DMS114 treated with DMSO at 0.1 percent for 48 hours (cell line): ENCODE measurements at regions not wholly inside any gene's neighbourhood (a gene's known extent, or its start where the extent isn't known, plus 50 kb on each side); places are given as distances from the start of the nearest gene placed in this dataset.
"Not testable (repeated sequence)": the region's sequence is repeated elsewhere in the genome, so short reads cannot be mapped to it uniquely, and the experiment has no call there.

Experiments
- DNase-seq: peaks from one replicate; lab custom pipeline; 2025; ENCODE audit not compliant: unreplicated experiment; lab: John Stamatoyannopoulos, UW

DNA sequence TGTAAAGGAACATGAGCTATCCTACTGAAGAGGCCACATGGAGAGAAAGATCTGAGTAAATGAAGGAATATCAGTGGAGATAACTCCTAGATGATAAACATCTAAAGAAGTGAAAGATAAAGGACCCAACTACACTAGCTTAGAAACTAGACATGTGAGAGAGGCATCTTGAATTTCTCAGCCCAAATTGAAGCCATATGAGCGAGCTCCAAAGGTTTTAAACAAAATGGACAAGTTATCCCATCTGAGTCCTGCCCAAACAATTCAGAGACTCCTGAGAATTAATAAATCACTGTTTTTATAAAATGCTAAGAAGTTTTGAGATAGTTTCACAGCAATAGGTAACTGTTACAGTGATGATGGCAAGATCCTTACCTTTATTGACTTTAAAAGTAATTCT is 438.9 kb downstream of the NAV3 start:
- DNase-seq = no peak

DNA sequence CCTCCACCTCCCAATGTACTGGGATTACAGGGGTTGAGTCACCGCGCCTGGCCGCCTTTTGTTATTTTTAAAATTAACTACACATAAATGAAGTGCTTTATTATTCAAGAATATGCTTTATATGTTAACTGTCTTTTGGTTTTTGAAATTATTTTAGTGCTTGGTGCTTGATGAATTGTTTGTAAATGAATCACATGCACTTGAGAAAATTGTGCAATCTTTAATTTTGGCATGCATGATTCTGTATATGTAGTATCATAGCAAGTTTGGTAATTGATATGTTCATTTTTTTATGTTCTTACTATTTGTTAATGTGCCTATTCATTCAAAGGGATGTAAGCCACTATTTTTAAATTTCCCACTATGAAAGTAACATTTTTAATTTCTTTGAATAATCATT is 440.9 kb downstream of the NAV3 start:
- no peak for DNase-seq

DNA sequence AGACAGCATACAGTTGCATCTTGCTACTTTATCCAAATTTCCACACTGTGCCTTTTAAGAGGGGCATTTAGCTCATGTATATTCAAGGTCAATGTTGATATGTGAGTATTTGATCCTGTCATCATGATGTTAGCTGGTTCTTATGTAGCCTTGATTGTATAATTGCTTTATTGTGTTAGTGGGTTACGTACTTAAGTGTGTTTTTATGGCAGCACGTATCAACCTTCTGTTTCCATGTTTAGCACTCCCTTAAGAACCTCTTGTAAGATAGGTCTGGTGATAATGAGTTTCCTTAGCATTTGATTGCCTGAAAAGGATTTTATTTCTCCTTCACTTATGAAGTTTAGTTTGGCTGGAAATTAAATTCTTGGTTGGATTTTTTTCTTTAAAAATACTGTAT is 445.2 kb downstream of the NAV3 start:
- DNase-seq = no peak

DNA sequence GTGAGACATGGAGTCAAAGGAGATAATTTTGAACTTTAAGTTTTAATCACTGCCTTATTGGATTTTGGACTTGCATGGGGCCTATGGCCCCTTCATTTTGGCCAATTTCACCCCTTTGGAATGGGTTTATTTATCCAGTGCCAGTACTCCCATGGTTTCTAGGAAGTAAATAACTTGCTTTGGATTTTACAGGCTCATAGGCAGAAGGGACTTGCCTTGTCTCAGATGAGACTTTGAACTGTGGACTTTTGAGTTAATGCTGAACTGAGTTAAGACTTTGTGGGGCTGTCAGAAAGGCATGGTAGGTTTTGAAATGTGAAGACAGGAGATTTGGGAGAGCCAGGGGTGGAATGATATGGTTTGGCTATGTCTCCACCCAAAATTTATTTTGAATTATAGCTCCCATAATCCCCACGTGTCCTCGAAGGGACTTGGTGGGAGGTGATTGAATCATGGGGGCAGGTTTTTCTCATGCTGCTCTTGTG is 448.1 kb downstream of the NAV3 start:
- DNase-seq = no peak

DNA sequence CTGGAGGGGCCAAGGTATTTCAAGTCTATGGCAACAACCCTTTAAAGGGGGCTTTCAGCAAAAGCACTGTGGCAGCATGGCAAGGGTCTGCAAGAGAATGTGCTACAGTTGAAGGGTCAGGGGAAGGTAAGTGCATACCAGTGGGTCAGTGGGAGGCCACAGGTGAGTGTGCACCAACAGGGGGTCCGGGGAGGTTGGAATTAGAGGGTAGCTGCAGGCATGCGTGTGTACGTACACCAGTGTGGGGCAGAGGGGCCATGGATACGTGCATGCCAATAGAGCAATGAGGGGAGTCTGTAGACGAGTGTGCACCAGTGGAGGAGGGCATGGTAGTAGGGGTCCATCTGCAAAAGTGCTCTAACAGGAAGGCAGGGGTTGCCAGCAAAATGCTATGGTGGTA is 448.9 kb downstream of the NAV3 start:
- no peak for DNase-seq

DNA sequence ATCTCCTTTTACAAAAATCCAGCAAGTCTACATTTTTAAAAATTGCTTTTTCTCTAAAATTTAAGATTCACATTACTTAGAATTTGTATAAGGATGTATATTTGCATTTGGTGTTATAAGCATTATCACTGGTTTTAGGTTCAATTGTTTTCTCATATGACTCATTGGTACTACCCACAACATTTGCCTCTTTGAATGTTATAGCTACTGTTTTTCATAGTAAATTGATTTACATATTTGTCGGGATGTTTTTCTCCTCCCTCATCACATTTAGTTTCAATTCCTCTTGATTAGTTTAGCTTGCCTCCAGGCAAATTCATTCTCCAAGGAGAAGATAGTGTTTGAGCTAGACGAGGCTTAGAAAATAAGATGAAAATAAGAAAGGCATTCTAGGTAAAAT is 450.4 kb downstream of the NAV3 start:
- DNase-seq = not testable (repeated sequence)

DNA sequence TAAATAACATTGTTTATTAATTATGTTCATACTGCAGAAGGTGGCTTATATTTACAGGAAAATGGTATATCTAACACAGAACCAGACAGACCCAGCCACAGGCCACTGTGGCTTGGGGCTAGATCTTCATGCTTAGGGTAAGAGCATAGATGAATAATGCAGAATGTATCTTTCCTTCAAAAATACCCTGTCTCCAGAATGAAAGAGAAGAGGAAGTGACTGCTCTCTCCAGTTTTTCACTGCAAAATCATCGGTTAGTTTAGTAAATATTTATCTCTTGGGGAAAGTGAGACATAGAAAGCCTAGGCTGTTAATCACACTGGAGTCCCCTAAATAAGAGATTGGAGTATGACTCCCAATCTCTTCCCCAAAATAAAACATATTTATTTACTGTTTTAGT is 453.7 kb downstream of the NAV3 start:
- no peak for DNase-seq

DNA sequence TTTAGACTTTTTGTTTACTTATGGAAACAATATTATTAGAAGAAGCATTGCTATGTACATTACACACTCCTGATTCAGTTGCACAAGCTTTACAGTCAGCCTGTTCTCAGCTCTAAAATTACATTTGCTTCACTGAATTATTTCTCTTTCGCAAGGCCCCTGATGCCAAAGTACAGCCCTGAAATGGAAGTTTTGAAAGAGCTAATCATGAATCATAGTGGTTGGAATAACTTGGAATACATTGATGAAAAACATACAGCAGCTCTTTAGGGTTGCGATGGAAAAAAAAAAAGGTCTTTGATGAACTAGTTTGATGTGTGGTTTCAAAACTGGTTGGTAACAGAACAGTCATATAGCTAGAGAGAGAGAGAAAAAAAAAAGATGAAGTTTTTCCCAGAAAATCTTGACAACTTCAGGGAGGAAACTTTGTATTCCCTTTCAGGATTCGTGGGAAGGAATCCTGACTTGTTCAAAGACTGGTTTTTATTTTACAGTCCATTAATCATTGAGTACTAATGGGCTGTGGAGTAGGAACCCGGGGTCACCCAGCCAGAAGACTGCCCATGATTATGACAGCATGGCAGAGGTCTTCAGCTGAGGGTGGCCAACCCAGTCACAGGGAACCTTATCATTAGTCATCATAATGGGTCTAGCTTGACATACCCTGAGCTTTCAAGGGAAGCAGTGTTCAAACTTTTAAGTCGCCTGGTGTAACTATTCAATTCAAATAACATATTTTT is 460.1 kb downstream of the NAV3 start:
- no peak for DNase-seq

DNA sequence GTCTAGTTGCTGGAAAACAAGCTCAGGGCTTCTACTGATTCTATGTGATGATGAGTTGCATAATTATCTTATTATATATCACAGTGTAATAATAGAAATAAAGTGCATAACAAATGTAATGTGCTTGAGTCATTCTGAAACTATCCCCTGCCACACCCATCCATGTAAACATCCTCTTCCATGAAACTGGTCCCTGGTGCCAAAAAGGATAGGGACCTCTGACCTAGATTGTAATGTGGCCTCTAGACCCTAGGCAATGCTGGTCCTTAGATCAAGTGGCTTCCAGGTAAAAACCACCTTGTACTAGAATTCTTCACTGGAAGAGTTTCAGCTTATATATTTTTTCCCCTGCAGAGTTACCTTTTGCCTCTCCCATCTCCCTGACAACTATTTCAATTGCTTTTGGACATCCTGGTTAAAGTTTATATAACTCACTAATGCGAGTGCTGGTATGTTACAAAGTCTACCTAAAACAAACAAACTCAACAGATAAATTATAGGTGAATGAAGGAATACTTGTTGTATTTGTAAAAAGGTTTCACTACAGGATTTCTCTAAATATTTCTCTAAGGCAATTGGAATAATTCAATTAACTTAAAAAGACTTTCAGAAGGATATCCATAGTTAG is 462.5 kb downstream of the NAV3 start:
- DNase-seq = no peak

DNA sequence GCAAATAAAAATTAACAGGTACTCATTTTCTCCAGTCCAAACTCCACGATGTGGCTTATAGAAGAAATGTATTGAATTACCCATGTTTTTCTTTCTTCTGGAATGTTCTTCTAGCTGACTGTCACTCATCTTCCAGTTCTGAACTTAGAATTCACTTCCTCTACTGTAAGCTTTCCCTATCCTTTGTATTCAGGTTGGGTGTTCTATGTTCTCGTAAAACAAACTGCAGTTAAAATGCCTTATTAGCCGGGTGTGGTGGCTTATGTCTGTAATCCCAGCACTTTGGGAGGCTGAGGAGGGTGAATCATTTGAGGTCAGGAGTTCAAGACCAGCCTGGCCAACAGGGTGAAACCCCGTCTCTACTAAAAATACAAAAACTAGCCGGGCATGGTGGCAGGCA is 470.6 kb downstream of the NAV3 start:
- not testable (repeated sequence) for DNase-seq

DNA sequence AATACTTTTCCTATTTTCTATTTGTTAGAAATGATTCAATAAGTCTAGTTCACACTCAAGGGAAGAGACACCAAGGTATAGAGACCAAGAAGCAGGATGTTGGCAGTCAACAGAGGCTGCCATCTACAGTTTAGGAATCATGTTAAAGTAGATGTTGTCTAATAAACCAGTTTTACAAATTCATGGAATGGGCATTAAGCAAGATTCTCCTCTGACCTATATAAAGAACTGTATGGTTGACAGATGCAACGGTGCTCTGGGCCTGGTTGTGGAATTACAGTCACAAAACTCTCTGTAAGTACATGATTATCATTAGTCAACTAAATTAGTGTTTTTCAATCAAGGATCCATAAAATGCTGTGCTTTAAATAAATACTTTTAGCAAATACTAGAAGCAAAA is 475.1 kb downstream of the NAV3 start:
- DNase-seq = no peak

DNA sequence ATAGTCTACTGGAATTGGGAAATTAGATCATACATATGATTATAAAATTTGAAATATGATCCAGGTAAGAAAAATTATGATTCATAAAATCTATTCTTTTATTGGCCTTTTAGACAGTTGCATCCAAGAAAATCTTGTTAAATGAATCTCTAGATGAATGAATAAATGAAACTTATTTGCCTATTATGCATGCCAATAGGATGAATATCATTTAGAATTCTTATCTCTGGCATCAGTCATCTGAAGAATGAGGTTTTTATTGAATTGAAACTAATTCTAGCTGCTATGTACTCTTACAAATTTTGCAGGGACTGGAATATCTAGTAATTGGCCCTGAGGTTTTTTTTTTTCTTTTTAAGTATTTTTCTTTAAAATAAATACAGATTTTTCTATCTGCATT is 475.5 kb downstream of the NAV3 start:
- DNase-seq = no peak

DNA sequence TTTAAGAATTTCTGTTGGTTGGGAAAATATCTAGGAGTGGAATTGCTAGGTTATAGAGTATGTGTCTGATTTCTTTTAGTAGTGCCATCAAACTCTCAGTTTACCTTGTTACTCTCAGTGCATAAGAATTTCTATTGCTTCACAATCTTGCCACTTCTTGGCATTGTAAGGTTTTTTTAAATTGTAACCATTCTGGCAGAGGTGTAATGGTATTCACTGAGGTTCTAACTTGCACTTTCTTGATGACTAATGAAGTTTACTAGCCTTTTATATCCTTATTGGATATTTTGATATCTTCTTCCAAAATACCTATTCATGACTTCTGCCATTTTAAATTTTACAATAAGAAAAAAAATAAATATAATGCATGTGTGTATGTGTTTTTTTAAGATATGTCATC is 478.0 kb downstream of the NAV3 start:
- no peak for DNase-seq

DNA sequence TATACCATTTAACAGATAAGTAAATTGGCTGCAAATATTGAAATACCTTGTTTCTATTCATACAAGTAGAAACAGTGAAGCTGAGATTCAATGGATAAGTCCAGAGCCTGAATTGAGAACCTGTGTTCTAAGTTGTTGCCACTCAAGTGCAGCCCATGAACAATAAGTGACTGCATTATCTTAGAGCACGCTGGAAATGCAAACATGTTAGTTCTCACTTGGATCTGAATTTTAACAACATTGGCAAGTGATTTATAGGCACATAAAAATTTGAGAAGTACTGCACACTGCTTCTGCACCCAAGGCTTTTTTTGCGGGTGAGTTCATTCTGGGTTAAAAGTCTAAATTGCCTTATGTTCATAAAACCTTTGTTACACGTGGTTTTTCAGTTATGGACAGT is 484.3 kb downstream of the NAV3 start:
- no peak for DNase-seq

DNA sequence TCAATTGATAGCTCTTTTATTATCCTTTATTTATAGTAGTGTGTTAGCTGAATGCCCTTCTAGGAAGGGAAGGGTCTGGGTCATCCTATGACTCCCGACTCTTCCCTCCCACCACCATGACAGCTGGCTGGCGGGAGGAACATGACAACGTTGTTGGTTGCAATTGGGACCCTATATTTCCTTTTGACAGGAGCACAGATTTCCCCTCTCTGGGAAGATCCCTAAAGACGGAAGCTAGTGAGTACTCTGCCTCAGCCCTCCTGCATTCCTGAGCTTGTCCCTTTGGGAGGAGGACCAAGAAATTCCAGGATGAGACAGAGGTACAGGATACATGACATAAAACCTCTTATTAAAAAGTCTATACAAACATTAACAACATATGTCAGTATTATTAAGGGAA is 485.4 kb downstream of the NAV3 start:
- no peak for DNase-seq

DNA sequence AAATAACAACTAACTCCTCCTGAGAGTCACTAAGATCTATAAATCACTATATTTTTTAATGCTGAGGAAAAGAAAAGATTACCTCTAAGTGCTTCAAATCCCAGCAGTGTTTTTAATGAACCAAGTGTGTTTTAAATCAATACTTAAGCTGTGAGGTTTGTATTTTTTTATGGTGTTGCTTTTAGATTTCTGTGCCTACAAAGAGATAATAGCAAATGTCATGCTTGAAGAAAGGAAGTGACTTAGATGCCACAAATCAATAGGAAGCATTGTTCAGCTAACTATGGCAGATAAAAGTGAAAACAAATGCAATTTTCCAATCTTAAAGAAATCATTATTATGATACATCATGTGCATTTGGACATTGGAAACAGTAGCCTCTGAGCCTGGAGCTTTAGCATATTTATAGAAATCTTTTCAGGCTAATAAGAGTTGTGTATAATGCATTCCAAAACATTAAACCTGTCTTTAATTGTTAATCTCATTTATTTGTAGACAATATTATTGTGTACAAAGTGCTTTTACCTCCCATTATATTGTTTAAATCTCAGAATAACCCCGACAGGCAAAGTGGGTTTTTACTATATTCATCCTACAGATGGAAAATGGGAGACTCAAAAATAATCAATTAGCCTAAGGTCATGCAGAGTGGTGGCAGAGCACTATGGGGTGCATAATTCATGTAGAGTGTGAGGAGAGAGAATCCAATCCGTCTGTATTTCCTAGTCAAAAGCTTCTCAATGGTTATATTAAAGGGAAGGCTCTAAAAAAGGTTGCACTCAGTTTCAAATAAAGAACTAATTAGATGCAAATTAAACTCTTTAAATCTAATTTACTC is 486.2 kb downstream of the NAV3 start:
- DNase-seq = no peak

DNA sequence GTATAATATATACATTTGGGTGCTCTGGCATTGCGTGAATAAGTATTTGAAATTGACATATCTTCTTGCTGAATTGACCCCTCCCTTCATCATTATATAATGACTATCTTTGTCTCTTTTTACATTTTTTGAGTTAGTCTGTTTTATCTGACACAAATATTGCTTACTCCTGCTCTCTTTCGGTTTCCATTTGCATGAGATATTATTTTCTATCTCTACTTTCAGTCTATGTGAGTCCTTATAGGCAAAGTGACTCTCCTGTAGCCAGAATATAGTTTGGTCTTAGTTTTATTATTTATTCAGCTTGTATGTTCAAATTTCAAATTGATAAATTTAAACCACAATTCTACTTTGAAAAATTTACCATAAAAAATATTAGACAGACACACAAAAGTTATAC is 491.0 kb downstream of the NAV3 start:
- no peak for DNase-seq

DNA sequence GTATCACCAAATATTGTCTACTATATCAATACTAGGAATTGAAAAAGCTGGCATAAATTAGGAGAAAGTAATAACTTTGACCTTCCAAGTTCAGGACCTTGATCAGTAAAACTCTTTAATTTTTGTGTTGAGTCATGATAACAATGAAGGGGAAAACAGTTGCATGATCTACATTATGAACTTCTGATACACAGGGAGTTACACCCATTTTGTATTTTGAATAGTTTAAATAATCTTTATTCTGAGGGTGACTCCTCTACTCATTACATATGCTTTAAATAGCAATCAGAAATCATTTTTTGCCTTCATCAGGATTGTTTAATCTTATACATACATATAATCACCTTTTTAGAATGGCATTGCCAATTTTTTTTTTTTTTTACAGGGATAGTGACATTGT is 492.5 kb downstream of the NAV3 start:
- no peak for DNase-seq

DNA sequence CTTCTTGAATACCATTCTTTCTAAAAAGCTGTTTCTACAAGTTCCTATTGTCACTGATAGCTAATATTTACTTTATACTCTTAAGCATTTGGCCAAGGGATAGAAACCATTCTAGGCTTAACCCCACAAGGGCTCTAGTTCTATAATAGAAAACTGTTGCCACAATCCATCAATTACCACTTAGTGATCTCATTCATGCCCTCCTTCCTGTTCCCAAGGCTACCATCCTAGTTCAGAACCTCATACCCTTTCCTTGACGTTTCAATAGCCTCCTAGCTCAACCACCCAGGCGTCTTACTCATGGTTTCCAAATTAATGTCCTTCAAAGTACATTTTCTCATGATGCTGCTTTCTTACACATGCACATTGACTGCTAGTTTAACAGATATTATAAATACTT is 493.5 kb downstream of the NAV3 start:
- no peak for DNase-seq

DNA sequence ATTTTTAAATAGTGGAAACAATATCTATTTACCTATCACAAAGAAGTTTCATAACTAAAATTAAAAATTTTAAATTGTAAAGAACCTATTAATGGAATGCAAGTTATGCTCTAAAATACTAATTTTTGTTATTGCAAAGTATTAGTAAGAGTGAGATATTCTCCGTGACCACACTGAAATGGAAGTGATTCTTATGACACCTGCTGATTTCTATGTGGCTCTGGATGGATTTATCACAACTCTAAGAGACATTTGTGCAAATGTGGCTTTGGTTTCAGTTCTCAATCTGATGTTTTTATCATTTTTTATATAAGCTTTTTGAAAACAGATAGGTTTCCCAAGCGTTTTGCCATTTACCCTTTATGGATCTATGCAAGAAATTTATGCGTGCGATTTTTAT is 497.8 kb downstream of the NAV3 start:
- no peak for DNase-seq

DNA sequence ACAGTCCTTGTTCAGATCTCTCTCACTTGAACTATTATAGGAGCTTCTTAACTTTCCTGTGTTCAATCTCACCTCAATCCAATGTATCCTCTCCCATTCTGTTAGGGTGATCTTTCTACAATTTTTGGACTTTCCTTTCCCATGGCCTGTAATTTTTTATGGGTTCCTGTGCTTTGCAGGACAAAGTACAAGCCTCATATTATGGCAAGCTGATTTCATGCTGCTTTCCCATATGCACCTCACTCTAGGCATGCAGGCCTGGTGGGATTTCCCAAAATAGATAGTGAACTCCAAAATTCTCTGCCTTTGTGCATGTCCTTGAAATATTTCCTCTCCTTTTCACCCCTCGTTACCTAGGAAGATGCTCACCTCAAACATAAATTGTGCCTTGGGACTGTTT is 499.4 kb downstream of the NAV3 start:
- no peak for DNase-seq

DNA sequence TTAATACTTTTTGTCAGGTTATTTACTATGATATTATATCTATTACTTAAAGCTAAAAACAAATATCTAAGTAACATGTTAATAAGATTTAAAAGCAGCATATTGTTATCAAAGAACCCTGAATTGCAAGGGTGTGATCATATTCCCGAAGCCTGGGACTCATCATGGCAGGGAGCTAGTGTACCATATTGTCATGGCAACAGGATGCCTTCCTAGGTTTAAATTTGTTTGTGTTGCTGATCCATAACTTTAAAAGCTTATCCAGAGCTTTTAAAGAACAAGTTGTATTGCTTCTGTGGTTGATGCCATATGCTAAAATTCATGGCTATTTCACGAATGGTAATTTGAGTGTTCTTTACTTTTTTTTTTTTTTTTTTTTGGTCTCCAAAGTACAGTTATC is 500.5 kb downstream of the NAV3 start:
- no peak for DNase-seq
